ENCODE measurements at regions not wholly inside any gene's neighbourhood (a gene's known extent, or its start where the extent isn't known, plus 50 kb on each side); places are given as distances from the start of the nearest gene placed in this dataset.

- H3K36me3 ChIP-seq (ENCODE audit: insufficient read depth) = no peaks in the 10 kb centered on the region
- no peaks in the 10 kb centered on the region for H3K4me1 ChIP-seq (ENCODE audit: low read depth, poor library complexity, severe bottlenecking)
- no peak overlapping the region for H3K27ac ChIP-seq
- H3K9ac ChIP-seq = no peak overlapping the region
- H3K79me2 ChIP-seq (ENCODE audit: insufficient read depth, low read depth) = no peaks in the 10 kb centered on the region
- no peak overlapping the region for H2AFZ ChIP-seq (ENCODE audit: low read depth)
- no peaks in the 10 kb centered on the region for H4K20me1 ChIP-seq (ENCODE audit: insufficient read depth)
- H3K4me2 ChIP-seq = no peak overlapping the region
- no peak overlapping the region for H3K4me3 ChIP-seq (IDR thresholded peaks at IDR 0.05; ENCODE audit: insufficient read depth, low read depth, low read length)
- H3K27me3 ChIP-seq (ENCODE audit: insufficient read depth, low read depth) = no peaks in the 10 kb centered on the region
- TF ChIP-seq, protein P1, sequence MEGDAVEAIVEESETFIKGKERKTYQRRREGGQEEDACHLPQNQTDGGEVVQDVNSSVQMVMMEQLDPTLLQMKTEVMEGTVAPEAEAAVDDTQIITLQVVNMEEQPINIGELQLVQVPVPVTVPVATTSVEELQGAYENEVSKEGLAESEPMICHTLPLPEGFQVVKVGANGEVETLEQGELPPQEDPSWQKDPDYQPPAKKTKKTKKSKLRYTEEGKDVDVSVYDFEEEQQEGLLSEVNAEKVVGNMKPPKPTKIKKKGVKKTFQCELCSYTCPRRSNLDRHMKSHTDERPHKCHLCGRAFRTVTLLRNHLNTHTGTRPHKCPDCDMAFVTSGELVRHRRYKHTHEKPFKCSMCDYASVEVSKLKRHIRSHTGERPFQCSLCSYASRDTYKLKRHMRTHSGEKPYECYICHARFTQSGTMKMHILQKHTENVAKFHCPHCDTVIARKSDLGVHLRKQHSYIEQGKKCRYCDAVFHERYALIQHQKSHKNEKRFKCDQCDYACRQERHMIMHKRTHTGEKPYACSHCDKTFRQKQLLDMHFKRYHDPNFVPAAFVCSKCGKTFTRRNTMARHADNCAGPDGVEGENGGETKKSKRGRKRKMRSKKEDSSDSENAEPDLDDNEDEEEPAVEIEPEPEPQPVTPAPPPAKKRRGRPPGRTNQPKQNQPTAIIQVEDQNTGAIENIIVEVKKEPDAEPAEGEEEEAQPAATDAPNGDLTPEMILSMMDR (conservative IDR thresholded peaks at IDR 0.05; ENCODE audit: low read depth, low read length) = no peak
Measured at GRCh38 chr4:178320003-178320402, 877.8 kb upstream of the AGA start.

DNA sequence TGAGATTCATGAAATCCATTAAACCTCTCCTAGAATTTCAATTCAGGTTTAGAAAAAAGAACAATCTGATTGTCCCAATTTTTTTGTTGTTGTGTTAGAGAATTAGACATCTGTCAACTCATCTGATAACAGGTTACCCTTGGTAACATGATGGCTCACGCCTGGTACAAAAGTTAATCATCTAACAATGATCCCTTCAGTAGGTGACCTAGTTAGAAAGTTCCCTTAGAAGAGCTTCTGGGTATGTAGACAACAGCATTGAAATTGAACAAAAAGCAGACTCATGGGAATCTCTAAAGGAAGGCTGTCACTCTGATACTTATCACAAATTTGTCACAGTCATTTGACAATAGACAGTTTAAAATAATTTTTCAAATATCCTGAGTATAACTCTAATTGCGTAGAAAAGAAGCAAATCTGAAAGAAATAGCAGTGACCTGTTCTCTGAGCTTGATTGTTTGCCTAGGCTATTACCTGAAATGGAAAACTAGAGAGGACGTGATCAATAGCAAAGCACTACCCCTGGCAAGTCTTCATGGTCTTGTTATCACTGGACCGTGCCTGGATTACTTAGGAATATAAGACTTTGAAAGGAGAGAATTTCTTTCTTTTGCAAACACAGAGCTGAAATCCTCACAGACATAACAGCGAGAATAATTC lies 880.4 kb upstream of the AGA start:
- Histone ChIP-seq H3K79me2 (ENCODE audit: insufficient read depth, low read depth) (no peaks in the 10 kb centered on the region), H3K4me3 (IDR thresholded peaks at IDR 0.05; ENCODE audit: insufficient read depth, low read depth, low read length) (no peak overlapping the region), H3K27me3 (ENCODE audit: insufficient read depth, low read depth) (no peaks in the 10 kb centered on the region), H4K20me1 (ENCODE audit: insufficient read depth) (no peaks in the 10 kb centered on the region), H3K36me3 (ENCODE audit: insufficient read depth) (no peaks in the 10 kb centered on the region), H3K27ac (no peak overlapping the region), H2AFZ (ENCODE audit: low read depth) (no peak overlapping the region), H3K4me2 (no peak overlapping the region), H3K4me1 (ENCODE audit: low read depth, poor library complexity, severe bottlenecking) (no peaks in the 10 kb centered on the region), H3K9ac (no peak overlapping the region)
- TF ChIP-seq, protein P1 (conservative IDR thresholded peaks at IDR 0.05; ENCODE audit: low read depth, low read length) = no peak

GRCh38 chr4:178329226-178329872 lies 887.1 kb upstream of the AGA start:
- TF ChIP-seq, protein P1 (conservative IDR thresholded peaks at IDR 0.05; ENCODE audit: low read depth, low read length) = no peak
- no peaks in the 10 kb centered on the region for H3K36me3 ChIP-seq (ENCODE audit: insufficient read depth)
- no peaks in the 10 kb centered on the region for H3K27me3 ChIP-seq (ENCODE audit: insufficient read depth, low read depth)
- no peaks in the 10 kb centered on the region for H3K4me1 ChIP-seq (ENCODE audit: low read depth, poor library complexity, severe bottlenecking)
- no peaks in the 10 kb centered on the region for H4K20me1 ChIP-seq (ENCODE audit: insufficient read depth)
- H3K27ac ChIP-seq = no peak overlapping the region
- no peak overlapping the region for H2AFZ ChIP-seq (ENCODE audit: low read depth)
- H3K79me2 ChIP-seq (ENCODE audit: insufficient read depth, low read depth) = no peaks in the 10 kb centered on the region
- no peak overlapping the region for H3K4me3 ChIP-seq (IDR thresholded peaks at IDR 0.05; ENCODE audit: insufficient read depth, low read depth, low read length)
- H3K4me2 ChIP-seq = no peak overlapping the region
- H3K9ac ChIP-seq = no peak overlapping the region

GRCh38 chr4:178333355-178333754 lies 891.1 kb upstream of the AGA start:
- TF ChIP-seq, protein P1 (conservative IDR thresholded peaks at IDR 0.05; ENCODE audit: low read depth, low read length) = no peak
- no peak overlapping the region for H2AFZ ChIP-seq (ENCODE audit: low read depth)
- H3K4me2 ChIP-seq = no peak overlapping the region
- no peaks in the 10 kb centered on the region for H4K20me1 ChIP-seq (ENCODE audit: insufficient read depth)
- H3K36me3 ChIP-seq (ENCODE audit: insufficient read depth) = no peaks in the 10 kb centered on the region
- H3K4me1 ChIP-seq (ENCODE audit: low read depth, poor library complexity, severe bottlenecking) = no peaks in the 10 kb centered on the region
- H3K27me3 ChIP-seq (ENCODE audit: insufficient read depth, low read depth) = no peaks in the 10 kb centered on the region
- no peak overlapping the region for H3K27ac ChIP-seq
- H3K79me2 ChIP-seq (ENCODE audit: insufficient read depth, low read depth) = no peaks in the 10 kb centered on the region
- no peak overlapping the region for H3K4me3 ChIP-seq (IDR thresholded peaks at IDR 0.05; ENCODE audit: insufficient read depth, low read depth, low read length)
- H3K9ac ChIP-seq = no peak overlapping the region

All from KMS-11 (cell line).